GM06990 (cell line): ENCODE measurements at regions not wholly inside any gene's neighbourhood (a gene's known extent, or its start where the extent isn't known, plus 50 kb on each side); places are given as distances from the start of the nearest gene placed in this dataset.

Experiments
- DNase-seq: peaks from one replicate; pipeline ENCODE4 v3.0.0-alpha.2; 2011; ENCODE audit not compliant: insufficient read length; ENCODE audit errors: extremely low read depth
- H3K27me3 ChIP-seq: replicated peaks from 2 replicates; pipeline ENCODE4 v1.6.0; 2011; ENCODE audit warnings: low read length; ENCODE audit not compliant: control insufficient read depth, insufficient read depth
- H3K36me3 ChIP-seq: 2 replicates; pipeline ENCODE4 v1.5.1; 2011; ENCODE audit warnings: low read length; ENCODE audit not compliant: control insufficient read depth, insufficient read depth
- H3K4me3 ChIP-seq: replicated peaks from 2 replicates; pipeline ENCODE4 v1.5.1; 2011; ENCODE audit warnings: low read depth, mild to moderate bottlenecking, control low read depth, low read length
- CTCF ChIP-seq: IDR thresholded peaks from 2 replicates; pipeline ENCODE4 v1.5.1; 2011; ENCODE audit warnings: low read length, control low read depth, mild to moderate bottlenecking, inconsistent platforms; ENCODE audit not compliant: insufficient read depth, poor library complexity, severe bottlenecking

- TF ChIP-seq CTCF = no peak
- H3K36me3 ChIP-seq = no peaks in the 10 kb centered on the region
- DNase-seq = no peak
- no peak overlapping the region for H3K4me3 ChIP-seq
- no peaks in the 10 kb centered on the region; the same call in none of the 2 replicates for H3K27me3 ChIP-seq
Observed at GRCh38 chr2:111712940-111713515, 171.0 kb downstream of the ANAPC1 start.

- TF ChIP-seq CTCF = no peak
- Histone ChIP-seq H3K27me3 (no peaks in the 10 kb centered on the region; the same call in none of the 2 replicates), H3K4me3 (no peak overlapping the region), H3K36me3 (no peaks in the 10 kb centered on the region)
- DNase-seq = no peak
Observed at GRCh38 chr2:111715987-111716904, 167.7 kb downstream of the ANAPC1 start.

- Histone ChIP-seq H3K4me3 (no peak overlapping the region), H3K36me3 (no peaks in the 10 kb centered on the region), H3K27me3 (no peaks in the 10 kb centered on the region; the same call in none of the 2 replicates)
- TF ChIP-seq CTCF = no peak
- DNase-seq = no peak
Observed at GRCh38 chr2:111716905-111717775, 166.9 kb downstream of the ANAPC1 start.
